22Rv1 (cell line): ENCODE measurements at regions not wholly inside any gene's neighbourhood (a gene's known extent, or its start where the extent isn't known, plus 50 kb on each side); places are given as distances from the start of the nearest gene placed in this dataset.

Source experiments
- ZFX ChIP-seq: fragments of 450-650 bp; IDR thresholded peaks from 2 replicates; pipeline ENCODE4 v1.6.1; 2017; ENCODE audit warnings: antibody characterized with exemption, borderline replicate concordance
- TF ChIP-seq, protein P1 (sequence below): fragments of 450-650 bp; IDR thresholded peaks from 2 replicates; pipeline ENCODE4 v1.5.1; 2017; ENCODE audit warnings: mild to moderate bottlenecking

GRCh38 chr3:147195887-147196286, 210.5 kb downstream of the ZIC4 start:
- TF ChIP-seq, protein P1, sequence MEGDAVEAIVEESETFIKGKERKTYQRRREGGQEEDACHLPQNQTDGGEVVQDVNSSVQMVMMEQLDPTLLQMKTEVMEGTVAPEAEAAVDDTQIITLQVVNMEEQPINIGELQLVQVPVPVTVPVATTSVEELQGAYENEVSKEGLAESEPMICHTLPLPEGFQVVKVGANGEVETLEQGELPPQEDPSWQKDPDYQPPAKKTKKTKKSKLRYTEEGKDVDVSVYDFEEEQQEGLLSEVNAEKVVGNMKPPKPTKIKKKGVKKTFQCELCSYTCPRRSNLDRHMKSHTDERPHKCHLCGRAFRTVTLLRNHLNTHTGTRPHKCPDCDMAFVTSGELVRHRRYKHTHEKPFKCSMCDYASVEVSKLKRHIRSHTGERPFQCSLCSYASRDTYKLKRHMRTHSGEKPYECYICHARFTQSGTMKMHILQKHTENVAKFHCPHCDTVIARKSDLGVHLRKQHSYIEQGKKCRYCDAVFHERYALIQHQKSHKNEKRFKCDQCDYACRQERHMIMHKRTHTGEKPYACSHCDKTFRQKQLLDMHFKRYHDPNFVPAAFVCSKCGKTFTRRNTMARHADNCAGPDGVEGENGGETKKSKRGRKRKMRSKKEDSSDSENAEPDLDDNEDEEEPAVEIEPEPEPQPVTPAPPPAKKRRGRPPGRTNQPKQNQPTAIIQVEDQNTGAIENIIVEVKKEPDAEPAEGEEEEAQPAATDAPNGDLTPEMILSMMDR, result no peak
- no peak for TF ChIP-seq ZFX
